ENCODE measurements at regions not wholly inside any gene's neighbourhood (a gene's known extent, or its start where the extent isn't known, plus 50 kb on each side); places are given as distances from the start of the nearest gene placed in this dataset.

DNA sequence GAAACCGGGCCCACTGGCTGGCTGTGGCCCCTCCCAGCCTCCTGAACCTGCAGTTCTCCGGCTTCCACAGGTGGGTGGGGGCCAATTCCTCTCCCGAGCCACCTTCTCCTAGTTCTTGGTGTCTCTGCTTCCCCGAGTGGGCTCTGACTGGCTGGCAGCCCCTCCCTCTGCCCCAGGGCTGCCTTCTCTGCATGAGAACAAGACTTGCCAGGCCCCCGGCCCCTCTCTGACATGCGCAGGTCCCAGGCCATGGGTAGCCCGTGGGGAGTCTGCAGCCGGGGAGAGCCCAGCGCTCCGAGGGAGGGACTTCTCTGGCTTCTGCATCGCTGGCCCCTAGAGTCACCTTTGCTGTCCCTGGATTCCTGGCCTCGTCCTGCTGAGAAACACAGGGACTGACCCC is 421.7 kb downstream of the IRX2 start:
- DNase-seq (ENCODE audit: low spot score) = peak; percentile 41
- no peak for TF ChIP-seq CTCF (IDR thresholded peaks at IDR 0.05)
- Histone ChIP-seq H3K27ac (no peak overlapping the region), H3K4me3 (no peak overlapping the region)

DNA sequence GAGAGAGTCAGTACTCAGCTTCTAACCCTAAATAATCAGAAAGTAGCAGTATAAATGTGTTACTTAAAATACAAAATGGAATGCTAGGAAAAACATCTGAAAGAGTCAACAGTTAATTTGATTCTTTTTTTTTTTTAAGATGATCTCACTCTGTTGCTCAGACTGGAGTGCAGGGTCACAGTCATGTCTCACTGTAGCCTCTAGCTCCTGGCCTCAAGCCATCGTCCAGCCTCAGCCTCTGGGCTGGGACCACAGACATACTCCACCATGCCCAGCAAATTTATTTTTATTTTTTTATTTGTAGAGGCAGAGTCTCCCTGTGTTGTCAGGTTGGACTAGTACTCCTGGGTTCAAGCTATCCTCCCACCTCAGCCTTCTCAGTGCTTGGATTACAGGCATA is 424.9 kb downstream of the IRX2 start:
- no peak overlapping the region for H3K4me3 ChIP-seq
- peak; percentile 14 for DNase-seq (ENCODE audit: low spot score)
- H3K27ac ChIP-seq = no peak overlapping the region
- TF ChIP-seq CTCF (IDR thresholded peaks at IDR 0.05) = no peak

DNA sequence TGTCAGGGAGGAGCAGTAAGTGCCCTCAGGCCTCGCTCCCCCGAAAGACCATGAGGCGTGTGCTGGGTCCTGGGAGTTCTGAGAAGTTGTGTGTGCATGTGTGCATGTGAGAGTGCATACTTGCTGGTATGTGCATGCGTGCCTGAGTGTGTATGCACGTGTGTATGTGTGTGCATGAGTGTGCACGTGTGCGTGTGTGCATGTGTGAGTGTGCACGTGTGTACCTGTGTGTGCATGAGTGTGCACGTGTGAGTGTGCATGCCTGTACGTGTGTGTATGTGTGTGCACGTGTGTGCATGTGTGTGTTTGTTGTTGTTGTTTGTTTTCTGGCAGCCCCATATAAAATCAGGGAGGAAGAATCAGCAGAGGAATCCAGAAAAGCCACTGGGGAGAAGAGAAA is 426.7 kb downstream of the IRX2 start:
- TF ChIP-seq CTCF (IDR thresholded peaks at IDR 0.05) = no peak
- Histone ChIP-seq H3K4me3 (no peak overlapping the region), H3K27ac (no peak overlapping the region)
- DNase-seq (ENCODE audit: low spot score) = no peak

GRCh38 chr5:2320611-2321010 is 430.9 kb downstream of the IRX2 start:
- DNase-seq (ENCODE audit: low spot score) = no peak
- Histone ChIP-seq H3K4me3 (no peak overlapping the region), H3K27ac (no peak overlapping the region)
- no peak for TF ChIP-seq CTCF (IDR thresholded peaks at IDR 0.05)

- Histone ChIP-seq H3K4me3 (no peak overlapping the region), H3K27ac (no peak overlapping the region)
- DNase-seq (ENCODE audit: low spot score) = peak; percentile 41
- no peak for TF ChIP-seq CTCF (IDR thresholded peaks at IDR 0.05)
Observed at GRCh38 chr5:2317540-2317939, 433.9 kb downstream of the IRX2 start.

GRCh38 chr5:2311851-2312250 is 429.1 kb upstream of the IRX4 start:
- TF ChIP-seq CTCF (IDR thresholded peaks at IDR 0.05) = no peak
- no peak overlapping the region for H3K27ac ChIP-seq
- no peak overlapping the region for H3K4me3 ChIP-seq
- peak; percentile 38 for DNase-seq (ENCODE audit: low spot score)

GRCh38 chr5:2310946-2311345 is 428.2 kb upstream of the IRX4 start:
- Histone ChIP-seq H3K4me3 (no peak overlapping the region), H3K27ac (no peak overlapping the region)
- TF ChIP-seq CTCF (IDR thresholded peaks at IDR 0.05) = no peak
- DNase-seq (ENCODE audit: low spot score) = peak; percentile 54
